NCI-H524 (cell line): ENCODE measurements at regions not wholly inside any gene's neighbourhood (a gene's known extent, or its start where the extent isn't known, plus 50 kb on each side); places are given as distances from the start of the nearest gene placed in this dataset.
"Not testable (repeated sequence)": the region's sequence is repeated elsewhere in the genome, so short reads cannot be mapped to it uniquely, and the experiment has no call there.

Source experiments
- DNase-seq, 2 experiments: peaks; one replicate each; lab custom pipeline; 2025; lab: John Stamatoyannopoulos, UW

GRCh38 chr10:61271127-61271780, 181.9 kb downstream of the TMEM26 start:
- DNase-seq = no peak

DNA sequence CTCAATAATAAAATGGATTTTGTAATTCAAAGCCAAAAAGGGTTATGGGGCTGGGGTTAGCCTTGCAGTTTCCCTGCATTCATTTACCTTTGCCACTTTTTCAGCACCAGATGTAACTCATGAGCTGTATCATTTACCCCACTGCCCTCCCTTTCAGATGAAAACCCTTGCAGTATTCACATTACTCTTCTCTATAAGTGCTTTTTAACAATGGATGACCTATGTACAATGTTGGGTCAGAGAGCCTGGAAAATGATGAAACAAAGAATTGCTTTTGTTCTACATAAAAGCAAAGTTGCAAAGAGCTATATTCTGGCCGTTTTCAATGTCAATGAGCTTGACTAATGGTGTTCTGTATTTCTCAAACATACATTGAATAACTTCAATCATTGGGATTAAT, 189.7 kb downstream of the TMEM26 start:
- DNase-seq = no peak

DNA sequence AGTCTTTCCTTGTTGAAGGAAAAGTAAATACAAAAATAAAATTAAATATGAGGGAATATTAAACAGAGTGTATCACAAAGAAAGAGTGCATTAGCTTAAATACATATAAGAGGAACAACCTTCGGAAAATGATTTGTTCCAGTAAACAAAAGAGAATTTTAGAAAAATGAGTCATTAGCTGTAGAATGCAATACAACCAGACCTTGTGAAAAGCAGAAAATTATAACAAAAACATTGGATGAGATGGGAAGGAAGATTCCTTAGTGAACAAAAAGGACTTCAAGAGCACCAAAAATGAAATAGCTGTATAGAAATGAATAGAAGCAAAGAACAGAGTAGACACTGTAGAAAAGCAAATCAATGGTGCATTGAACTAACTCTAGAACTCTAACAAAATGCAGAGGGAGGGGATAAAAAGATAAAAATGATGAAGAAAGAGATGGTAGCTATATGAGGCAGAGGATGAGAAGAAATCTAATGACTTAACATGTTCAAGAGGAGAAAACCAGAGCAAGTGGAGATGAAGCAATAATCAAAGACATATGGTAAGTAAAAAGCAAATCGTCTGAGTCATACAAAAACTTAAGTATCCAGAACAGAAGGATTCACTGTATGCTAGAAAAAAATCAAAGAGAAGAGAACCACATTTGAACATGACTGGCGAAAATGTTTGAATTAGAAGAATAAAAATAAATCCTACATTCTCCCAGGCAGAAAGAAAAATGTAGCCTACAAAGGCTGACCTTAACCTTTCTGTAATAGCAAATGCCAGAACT, 190.5 kb downstream of the TMEM26 start:
- no peak for DNase-seq

DNA sequence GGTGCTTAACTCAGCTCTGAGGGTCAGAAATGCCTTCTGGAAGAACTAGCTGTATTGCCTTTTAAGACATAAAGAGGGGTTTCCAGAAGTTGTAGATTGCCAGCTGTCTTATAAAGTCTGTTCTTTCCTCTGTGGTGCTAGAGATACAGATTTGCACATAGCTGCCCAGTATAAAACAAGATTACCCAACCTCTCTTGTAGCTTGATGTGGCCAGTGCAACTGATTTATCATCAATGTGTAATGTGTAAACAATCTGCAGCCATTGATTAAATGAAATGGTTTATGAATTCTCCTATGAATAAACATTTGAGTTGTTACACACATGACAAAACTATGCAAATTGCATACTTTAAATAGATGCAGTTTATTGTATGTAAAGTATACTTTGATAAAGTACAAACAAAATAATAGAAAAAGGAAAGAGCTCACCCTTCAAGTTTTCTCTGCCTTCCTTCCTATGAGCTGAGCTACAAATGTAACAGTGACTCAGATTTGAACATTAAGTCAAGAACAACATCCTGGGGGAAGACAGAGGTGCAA, 195.2 kb downstream of the TMEM26 start:
- DNase-seq = no peak

- DNase-seq = no peak
Observed at GRCh38 chr10:61257136-61257535, 196.0 kb downstream of the TMEM26 start.

- DNase-seq = not testable (repeated sequence)
Observed at GRCh38 chr10:61252326-61252725, 200.9 kb downstream of the TMEM26 start.

- DNase-seq = no peak
Observed at GRCh38 chr10:61251089-61251488, 202.1 kb downstream of the TMEM26 start.

DNA sequence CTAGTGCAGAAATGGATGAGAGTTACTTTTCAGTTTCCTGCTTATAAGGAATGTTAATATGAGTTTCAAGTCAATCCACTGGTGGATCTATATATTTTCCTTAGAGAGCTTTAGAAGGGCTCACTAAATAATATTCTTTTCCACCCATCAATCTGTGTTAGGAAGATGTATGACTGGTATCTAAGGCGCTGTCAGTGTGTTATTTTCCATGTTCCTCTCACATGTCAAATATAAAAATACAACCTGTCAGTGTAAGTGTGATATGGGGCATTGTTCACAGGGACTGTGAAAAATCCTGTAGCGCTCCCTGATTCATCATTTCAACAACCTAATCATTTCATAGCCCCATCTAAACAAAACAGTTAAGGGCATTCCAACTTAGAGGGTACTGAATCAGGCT, 203.1 kb downstream of the TMEM26 start:
- DNase-seq = no peak

DNA sequence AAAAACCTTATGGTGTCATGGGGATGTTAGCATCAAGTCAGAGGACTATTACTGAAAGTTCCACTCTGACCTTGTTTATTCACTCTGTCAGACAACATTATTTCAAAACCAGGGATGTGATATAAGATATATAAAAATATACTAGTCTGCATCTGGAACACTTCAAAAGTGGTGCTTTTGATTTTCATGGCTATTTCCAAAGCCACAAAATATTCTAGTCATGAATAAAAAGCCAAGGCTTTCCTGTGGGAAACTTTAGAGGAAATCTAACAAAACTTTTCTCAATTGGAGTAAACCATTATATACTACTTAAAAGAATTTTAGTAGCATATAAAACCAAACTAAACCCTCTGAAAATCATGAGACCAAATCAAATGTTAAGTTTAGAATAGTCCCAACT, 205.2 kb downstream of the TMEM26 start:
- DNase-seq = no peak

GRCh38 chr10:61244261-61244775, 208.9 kb downstream of the TMEM26 start:
- DNase-seq = peak; percentile 54 to 87

- no peak for DNase-seq
Observed at GRCh38 chr10:61232780-61233179, 220.4 kb downstream of the TMEM26 start.

DNA sequence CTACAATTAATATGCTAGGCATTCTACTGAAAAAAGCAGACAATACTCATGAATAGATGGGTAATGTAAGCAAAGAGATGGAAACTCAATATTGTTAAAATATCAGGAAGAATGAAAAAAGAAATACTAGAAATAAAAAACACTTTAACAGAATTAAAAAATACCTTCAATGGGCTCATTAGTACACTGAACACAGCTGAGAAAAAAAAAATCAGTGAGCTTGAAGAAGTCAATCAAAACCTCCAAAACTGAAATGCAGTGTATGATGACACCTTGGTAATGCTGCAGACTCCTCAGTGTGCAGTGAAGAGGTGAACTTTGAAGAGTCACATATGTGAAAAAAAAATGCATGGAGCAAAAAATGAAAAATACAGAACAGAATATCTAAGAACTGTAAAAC, 227.2 kb downstream of the TMEM26 start:
- DNase-seq = no peak

DNA sequence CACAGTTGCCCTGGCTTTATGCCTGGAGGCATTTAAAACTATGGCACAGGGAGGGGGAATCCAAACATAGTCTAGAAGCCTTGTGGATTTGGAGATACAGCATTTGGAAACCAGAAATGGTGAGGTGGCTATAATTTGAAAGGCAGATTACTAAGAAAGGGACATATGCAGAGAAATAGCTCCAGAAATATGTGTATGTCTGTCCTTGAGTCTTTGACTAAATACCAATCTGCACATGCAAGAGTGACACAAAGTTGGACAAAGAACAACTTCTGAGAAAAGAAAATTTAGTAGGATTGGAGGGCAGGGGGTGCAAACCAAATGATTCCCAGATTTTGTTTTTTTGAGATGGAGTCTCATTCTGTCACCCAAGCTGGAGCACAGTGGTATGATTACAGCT, 229.6 kb downstream of the TMEM26 start:
- DNase-seq = no peak

DNA sequence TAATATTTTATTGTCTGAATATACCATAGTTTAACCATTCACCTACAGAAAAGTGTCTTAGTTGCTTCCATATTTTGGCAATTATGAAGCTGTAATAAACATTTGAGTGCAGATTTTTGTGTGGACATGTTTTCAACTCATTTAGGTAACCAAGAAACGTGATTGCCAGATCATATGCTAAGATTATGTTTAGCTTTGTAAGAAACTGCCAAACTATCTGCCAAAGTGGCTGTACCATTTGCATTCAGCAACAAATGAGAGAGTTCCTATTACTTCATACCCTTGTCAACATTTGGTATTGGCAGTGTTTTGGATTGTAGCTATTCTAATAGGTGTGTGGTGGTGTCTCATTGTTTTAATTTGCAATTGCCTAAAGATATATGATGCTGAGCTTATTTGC, 233.5 kb downstream of the TMEM26 start:
- DNase-seq = no peak

GRCh38 chr10:61217851-61218565, 235.2 kb downstream of the TMEM26 start:
- DNase-seq = no peak

DNA sequence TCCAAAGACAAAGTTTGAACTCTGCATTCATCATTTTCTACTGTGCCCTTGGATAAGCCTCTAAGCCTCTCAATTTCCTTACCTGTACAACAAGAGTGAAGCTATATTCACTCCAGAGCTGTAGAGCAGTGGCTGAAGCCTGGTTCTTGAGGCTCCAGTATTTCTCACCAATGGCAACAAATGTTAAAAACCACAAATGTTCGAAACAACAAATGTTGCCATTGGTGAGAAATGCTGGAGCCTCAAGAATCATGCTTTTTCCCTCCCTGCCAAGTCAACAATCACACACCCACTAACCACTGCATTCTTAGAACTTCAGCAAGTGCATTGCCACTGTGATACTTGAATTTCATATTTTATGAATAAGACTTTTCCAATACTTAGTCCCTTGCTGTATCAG, 237.9 kb downstream of the TMEM26 start:
- no peak for DNase-seq

DNA sequence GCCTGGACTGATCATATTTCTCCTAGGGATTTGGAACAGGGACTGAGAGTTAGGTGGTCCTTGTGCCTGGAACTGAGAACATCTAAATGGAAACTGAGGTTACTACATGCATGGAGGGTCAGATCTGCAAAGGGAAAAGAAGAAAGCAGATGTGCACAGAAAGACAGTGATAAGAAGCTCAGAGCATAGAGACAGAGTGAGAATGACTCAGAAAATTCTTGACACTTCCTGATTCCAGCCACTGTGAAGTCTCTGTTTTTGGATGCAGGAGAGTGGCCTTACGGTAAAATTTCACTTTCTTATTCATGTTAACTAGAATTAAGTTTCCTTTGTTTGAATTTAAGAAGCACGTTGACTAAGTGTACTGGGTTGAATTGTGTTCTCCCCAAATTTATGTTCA, 241.7 kb downstream of the TMEM26 start:
- DNase-seq = no peak

DNA sequence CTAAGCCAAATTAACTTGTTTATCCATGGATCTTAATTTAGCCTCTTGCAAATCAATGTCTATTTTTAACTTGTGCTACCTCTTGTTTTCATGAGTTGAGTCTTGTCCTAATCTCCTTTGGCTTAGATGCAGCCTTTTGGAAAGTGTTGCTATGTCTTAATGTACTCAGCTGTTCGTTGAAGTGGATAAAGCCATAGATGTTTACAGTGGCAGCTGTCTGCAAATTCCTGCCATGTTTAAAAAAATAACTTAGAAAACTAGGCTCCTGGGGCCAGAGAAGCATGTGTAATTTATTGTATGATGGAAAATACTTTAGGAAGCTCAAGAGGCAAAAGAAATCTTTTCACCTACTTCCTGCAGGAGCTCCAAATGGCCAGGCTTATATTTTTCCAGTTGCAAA, 253.1 kb upstream of the RHOBTB1 start:
- peak in 1 of 2 experiments; percentile 5 for DNase-seq

DNA sequence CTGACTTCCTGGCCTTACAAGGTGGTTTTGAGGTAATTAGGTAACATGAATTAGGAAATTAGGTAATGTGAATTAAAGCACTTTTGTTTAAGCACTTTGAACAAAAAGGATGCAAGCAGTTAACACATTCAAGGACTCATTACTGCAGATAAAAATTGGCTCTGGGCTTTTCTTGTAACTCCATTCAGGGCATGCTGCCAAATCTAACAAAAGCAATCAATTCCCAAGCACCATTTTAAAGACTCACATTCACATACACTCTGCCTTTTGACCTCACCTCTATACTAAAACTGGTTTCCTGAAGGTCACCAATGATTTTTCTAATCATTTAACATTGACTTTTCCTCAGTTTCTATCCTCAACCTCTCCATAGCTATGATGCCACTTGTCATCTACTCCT, 251.2 kb upstream of the RHOBTB1 start:
- DNase-seq = no peak

GRCh38 chr10:61192589-61192988, 248.6 kb upstream of the RHOBTB1 start:
- not testable (repeated sequence) for DNase-seq

- no peak for DNase-seq
Observed at GRCh38 chr10:61192042-61192441, 248.1 kb upstream of the RHOBTB1 start.

DNA sequence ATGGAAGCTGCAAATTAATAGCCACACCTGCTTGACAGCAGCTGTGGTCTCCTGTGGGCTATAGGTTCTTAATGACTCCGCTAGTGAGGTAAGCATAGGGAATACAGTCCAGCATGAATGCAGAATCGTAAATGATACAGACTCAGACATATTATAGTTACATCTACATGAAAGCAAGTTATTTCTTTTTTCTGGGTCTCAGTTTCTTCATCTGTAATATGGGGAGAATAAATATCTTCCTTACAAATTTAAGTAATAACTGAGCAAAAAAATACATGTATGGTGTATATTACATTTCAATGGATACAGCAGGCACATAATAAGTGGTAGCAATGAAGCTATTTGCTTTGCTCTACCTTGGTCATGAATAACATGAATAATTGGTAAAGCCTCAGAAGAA, 245.9 kb upstream of the RHOBTB1 start:
- DNase-seq = no peak

DNA sequence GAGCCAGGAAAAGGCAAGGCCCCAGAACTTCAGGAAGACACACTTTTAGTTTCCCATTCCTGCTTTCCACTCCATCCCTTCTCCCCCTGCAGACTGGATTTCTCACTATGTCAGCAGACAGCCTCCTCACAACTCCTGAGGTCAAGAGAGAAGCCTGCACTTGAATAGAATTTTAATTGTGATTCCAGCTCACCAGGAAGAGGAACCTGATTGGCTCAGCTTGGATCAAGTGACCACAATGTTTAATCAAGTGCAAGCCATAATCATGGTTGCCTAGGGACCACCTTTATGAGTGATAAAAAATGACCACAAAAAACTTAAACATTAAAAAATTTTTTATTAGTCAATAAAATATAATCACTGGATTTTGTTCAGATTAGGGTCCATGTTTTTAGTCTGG, 244.7 kb upstream of the RHOBTB1 start:
- DNase-seq = no peak
